Anterior cingulate cortex (tissue), 58 donors: ENCODE measurements at regions not wholly inside any gene's neighbourhood (a gene's known extent, or its start where the extent isn't known, plus 50 kb on each side); places are given as distances from the start of the nearest gene placed in this dataset.
"Not testable (repeated sequence)": the region's sequence is repeated elsewhere in the genome, so short reads cannot be mapped to it uniquely, and the experiment has no call there.

Experiments
- DNase-seq, 58 donors: peaks; one replicate each; lab custom pipeline; 2025; lab: John Stamatoyannopoulos, UW

DNA sequence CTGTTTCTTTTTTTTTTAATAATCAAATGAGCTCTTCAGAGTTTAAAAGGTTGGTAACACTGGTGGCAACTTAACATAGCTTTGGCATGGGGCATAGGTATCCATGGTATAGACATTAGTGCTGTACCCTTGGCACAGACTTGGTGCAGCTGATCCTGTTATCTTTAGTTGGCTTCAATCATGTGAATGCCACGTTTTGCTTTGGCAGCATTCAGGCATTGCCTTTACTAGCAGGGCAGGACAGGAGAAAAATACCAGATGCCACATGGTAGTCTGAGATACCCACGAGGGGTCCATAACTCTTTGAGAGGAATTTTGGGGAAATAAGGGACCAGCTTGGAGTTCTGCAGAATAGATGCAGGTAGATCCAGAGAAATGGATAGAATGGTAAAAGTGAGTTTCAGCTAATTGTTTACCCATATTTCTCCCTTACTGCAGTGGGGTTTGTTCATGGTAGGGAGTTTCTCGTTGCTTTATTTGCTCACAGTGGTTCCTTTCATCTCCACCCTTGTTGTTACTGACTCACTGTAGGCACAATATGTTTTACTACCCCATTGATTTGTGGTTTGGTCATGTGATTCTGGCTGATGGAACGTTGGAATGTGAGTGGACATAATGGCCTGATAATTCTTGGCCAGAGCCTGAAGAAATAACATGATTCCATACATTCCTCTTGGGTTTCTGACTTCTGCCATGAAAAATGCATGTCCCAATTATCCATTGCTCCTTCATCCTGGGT lies 342.7 kb downstream of the GLUD2 start:
- no peak for DNase-seq

DNA sequence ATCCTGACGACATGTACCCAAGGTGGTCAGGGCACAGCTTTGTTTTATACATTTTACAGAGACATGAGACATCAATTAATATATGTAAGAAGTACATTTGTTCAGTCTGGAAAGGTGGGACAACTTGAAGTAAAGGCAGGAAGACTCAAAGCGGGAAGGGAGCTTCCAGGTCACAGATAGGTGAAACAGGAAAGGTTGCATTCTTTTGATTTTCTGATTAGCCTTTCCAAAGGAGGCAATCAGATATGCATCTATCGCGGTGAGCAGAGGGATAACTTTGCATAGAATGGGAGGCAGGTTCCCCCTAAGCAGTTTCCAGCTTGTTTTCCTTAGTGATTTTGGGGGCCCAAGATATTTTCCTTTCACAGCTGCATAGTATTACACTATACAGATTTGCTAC lies 358.4 kb downstream of the GLUD2 start:
- no peak for DNase-seq

GRCh38 chrX:121407627-121408026 lies 360.2 kb downstream of the GLUD2 start:
- no peak for DNase-seq

DNA sequence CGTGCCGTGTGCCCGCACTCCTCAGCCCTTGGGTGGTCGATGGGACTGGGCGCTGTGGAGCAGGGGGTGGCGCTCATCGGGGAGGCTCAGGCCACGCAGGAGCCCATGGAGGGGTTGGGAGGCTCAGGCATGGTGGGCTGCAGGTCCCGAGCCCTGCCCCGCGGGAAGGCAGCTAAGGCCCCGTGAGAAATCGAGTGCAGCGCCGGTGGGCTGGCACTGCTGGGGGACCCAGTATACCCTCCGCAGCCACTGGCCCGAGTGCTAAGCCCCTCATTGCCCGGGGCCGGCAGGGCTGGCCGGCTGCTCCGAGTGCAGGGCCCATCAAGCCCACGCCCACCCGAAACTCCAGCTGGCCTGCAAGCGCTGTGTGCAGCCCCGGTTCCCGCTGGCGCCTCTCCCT lies 384.1 kb downstream of the GLUD2 start:
- DNase-seq, result not testable (repeated sequence)

DNA sequence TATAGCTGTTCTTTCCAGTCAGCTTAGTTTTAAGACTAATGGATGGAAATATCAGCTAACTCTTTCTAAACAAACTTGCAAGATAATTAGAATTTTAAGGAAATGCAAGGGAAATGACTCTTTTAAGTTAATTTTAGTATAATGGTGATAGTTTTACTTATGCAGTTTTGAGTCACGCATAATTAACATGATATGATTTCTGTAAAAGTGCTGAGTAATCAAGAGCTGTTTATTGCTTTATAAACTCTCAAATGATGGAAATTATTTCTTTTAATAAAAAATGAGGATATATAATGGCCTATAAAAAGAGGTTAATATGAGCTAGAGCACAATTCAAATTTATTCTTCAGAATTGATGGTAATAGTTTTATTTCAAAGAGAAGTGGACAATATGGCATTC lies 385.9 kb downstream of the GLUD2 start:
- DNase-seq, result no peak

- not testable (repeated sequence) for DNase-seq
Observed at GRCh38 chrX:121437666-121438065, 390.3 kb downstream of the GLUD2 start.

DNA sequence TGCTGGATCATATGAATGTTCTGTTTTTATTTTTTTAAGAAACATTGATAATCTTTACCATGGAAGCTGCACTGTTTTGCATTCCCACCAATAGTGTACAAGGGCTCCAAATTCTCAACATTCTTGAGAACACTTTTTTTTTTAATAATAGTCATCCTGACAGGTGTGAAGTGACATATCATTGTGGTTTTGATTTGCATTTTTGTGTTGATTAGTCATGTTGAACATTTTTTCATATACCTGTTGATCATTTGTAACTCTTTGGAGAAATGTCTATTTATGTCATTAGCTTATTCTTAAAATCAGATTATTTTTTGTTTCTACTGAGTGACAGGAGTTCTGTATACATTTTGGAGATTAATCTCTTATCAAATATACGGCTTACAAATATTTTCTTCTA lies 408.5 kb downstream of the GLUD2 start:
- DNase-seq, result no peak

- DNase-seq, result no peak
Observed at GRCh38 chrX:121456315-121456714, 408.9 kb downstream of the GLUD2 start.

DNA sequence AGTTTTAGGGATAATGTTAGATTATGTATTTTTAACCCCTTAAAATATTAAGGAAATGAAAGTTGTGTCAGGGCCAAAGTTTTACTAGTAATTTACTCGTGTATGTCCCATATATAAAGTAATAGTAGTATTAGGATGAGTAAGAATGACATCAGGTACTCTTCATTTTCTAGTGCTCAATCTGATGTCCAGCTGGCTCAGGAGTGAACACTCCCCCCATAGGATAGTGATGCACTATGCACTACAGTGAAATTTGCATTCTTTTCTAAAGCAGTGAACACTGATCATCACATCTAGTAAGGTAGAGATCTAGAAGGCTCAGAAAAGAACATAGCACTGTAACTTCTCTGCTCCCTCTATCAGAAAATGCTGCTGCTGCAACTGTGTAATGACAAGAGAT lies 409.7 kb downstream of the GLUD2 start:
- DNase-seq, result no peak

GRCh38 chrX:121479406-121479805 lies 432.0 kb downstream of the GLUD2 start:
- DNase-seq, result no peak

DNA sequence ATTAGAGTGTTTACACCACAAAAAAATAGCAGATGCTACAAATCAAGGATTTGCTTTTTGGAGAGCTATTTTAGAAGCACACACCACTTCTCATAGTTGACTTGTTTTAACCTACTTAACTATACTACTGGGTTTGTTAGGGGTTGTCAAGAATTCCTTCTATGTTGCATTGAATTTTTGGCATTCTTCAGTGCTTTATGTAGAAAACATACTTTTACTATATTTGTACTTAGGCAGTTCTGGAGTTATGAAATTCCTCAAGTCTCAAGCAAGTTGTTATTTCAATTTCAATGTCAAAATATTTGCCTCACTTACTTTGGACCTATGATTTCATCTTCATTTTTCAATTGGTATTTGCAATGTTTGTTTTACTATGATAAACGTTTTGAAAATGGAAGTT lies 449.6 kb downstream of the GLUD2 start:
- DNase-seq, result no peak

- DNase-seq, result no peak
Observed at GRCh38 chrX:121504153-121504552, 456.7 kb downstream of the GLUD2 start.

DNA sequence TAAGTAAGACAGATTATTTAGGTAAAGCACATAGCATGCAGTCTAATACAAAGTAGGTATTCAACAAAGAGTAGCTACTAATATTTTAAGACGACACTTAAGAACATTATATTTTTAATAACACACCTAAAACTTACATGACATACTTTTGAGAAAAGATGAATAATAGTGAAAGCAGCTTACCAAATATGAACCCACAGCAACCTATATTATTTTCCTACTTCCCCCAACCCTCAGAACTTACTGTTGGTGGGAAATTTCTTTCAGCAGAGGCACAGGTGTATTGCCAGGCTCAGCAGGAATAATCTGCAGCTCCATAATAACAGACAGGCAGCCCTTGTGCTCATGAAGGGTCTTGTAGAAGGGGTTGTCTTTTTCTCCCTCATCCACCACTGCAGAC lies 498.9 kb downstream of the GLUD2 start:
- DNase-seq, result no peak

DNA sequence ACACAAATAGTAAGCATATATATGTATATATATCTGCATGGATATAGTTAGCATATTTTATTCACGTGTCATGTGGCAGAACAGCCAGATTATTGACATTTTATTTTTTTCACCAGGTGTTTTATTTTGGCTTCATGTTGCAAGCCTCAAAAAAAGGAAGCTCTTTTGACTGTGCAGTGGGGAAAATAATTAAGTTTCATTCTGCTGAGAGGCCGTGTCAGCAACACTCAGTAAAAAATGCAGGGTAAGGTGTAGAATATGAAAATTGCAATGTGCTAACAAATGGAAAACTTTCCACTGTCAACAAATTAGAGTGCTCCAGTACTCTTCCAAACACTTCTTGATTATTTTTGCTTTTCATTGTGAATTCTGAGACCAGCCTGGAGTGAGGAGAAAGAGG lies 511.5 kb downstream of the GLUD2 start:
- no peak for DNase-seq

DNA sequence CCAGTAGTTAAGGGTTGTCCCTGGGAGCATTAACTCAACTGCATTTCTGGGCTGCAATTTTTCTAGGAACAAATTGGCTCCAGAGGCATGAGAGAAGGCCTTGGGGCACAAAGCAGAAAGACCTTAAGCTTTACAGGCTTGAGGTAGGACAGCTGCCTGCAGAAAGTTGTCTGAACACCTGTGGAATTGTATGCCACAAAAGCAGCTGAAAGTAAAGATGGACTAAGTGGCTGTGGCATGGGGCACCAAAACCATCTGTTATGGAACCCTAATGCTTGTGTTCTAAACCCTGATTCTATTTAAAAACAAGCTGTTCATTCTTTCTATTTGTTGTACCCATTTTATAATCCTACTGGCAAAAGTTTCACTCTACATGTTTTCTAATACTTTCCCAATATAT lies 515.2 kb downstream of the GLUD2 start:
- DNase-seq, result no peak

DNA sequence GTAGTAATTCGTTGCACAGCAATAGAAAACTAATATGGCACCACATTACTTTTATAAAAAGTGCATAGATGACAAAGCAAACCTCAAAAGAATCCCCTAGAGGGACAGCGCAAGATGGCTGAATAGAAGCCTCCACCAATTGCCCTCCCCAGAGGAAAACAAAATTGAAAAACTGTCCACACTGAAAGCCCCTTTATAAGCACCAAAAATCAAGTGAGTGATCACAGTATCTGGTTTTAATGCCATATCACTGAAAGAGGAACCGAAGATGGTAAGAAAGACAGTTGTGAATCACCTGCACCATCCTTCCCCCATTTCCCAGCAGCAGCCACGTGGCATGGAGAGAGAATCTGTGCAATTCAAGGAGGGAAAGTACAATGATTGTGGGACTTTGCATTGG lies 522.2 kb downstream of the GLUD2 start:
- no peak for DNase-seq

- peak in 9 of 58 donors; percentile 0 to 3 (median 0) for DNase-seq
Observed at GRCh38 chrX:121570072-121570841, 522.8 kb downstream of the GLUD2 start.

DNA sequence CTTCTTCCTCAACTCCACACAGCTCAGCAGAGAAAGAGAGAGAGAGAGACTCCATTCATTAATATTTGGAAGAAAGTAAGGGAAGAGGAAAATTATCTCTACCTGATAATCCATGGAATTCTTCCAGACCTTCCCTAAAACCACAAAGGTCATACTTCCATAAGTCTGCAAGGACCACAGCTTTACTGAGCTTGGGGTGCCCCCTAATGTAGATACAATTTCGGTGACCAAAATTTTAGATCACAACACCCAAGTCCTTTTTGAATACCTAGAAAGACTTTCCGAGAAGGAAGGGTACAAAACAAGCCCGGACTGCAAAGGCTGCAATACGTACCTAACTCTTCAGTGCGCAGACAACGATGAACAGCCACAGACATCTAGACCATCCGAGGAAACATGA lies 523.9 kb downstream of the GLUD2 start:
- no peak for DNase-seq

DNA sequence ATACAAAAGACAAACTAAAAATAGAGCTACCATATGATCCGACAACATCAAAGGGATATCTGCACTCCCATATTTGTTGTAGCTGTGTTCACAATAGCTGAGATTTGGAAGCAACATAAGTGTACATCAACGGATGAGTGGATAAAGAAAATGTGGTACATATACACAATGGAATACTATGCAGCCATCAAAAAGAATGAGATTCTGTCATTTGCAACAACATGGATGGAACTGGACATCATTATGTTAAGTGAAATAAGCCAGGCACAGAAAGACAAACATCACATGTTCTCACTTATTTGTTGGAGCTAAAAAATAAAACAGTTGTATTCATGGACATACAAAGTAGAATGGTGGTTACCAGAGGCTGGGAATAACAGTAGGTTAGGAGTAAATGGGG lies 527.0 kb downstream of the GLUD2 start:
- not testable (repeated sequence) for DNase-seq

DNA sequence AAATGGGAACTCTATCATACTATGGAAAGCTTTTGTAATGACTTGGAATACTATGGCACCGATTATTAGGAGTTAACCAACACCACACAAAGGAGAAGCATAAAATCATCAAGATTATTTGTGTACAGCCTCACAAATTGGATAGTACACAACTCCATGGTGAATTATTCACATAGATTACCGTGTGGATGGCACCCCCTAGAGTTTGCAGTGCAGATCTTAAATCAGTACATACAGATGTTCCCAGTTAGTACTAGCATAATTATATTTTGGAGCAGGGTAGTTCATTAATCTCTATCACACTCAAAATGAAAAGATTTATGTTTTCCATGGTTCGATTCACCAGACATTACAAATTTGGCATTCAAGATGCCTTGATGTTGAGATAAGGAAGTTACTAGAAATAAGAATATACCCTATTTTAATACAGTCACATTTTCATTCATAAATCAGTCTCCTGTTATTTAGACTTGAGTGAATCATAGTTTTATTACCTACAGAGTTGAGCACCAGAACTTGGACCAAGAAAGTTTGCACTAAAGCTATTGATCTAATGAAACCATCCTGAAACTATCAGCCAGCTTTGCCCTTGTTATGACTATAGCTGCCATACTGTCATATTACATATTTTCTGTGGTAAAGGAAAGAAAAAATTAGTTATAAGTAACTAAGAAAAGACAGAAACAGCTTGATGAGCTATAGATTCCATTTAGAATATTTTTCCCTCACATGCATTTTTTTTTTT lies 531.8 kb downstream of the GLUD2 start:
- peak in 4 of 58 donors; percentile 0 to 1 (median 0) for DNase-seq

DNA sequence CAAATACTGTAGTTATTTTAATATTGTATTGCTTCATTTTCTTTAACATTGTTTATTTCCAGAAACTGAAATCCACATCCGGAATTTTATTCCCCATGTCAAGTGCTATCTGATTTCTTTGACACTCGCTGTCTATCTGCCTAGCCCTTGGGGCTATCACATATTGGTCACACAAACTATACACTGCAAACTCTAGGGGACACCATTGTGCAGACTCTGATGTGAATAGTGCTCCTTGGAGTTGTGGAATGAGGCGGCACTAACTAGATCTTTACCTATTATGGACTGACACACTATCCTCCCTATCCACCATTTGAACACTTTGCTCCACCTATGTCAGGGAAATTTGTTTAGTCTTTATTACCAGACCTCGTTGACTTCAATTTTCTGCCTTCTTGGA lies 534.5 kb downstream of the GLUD2 start:
- DNase-seq, result no peak
